ENCODE measurements at regions not wholly inside any gene's neighbourhood (a gene's known extent, or its start where the extent isn't known, plus 50 kb on each side); places are given as distances from the start of the nearest gene placed in this dataset.

DNA sequence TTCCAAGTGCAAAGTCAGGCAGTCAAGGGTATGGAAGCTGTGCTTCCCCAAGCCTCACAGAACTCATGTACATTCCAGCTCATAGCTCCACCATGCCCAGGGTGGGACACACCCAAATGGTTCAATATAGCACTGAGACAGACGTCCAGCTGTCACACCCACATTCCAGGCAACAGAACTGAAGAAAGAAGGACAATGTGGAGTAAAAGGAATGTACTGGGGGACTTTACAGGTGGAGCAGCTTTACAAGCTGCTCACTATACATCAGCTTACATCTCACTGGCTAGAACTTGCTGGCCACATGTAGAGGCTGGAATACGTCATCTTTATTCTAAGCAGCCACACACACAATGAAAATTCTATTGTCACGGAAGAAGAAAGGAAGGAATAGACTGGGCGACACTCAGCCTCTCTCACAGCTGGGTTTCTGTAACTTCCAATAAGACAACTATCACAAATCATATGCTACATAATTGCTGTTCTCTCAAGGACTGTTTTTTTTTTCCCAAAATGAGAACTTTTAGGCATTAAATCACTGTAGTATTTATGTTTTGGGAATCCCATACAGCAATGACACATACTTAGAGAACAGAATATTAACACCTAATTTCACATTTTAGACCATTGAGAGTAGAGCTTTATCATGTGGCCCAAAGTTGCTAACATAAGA, 86.1 kb downstream of the KLF12 start:
- TF ChIP-seq, protein P1, sequence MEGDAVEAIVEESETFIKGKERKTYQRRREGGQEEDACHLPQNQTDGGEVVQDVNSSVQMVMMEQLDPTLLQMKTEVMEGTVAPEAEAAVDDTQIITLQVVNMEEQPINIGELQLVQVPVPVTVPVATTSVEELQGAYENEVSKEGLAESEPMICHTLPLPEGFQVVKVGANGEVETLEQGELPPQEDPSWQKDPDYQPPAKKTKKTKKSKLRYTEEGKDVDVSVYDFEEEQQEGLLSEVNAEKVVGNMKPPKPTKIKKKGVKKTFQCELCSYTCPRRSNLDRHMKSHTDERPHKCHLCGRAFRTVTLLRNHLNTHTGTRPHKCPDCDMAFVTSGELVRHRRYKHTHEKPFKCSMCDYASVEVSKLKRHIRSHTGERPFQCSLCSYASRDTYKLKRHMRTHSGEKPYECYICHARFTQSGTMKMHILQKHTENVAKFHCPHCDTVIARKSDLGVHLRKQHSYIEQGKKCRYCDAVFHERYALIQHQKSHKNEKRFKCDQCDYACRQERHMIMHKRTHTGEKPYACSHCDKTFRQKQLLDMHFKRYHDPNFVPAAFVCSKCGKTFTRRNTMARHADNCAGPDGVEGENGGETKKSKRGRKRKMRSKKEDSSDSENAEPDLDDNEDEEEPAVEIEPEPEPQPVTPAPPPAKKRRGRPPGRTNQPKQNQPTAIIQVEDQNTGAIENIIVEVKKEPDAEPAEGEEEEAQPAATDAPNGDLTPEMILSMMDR (IDR thresholded peaks at IDR 0.05; ENCODE audit: borderline replicate concordance, control extremely low read depth, extremely low read depth, insufficient read depth, missing control alignments) = no peak

DNA sequence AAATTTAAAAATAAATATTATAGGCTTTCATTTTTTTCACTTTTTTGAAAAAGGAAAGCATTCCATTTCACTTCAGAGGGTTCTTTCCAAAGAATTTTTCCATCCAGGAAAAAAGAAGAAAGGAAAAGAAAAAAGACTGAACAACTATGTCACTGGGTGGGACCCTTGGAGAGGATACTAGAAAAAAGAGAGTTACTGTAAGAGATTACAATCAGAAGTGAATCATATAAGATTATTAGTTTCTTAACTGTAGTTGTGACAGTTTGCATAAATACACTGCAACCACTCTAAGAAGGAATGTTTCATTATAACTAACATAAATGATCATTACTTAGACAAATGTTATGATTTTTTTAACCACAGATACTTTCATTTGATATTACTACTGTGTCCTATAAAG, 87.8 kb downstream of the KLF12 start:
- no peak for DNase-seq (ENCODE audit: low spot score)
- TF ChIP-seq, protein P1 (IDR thresholded peaks at IDR 0.05; ENCODE audit: borderline replicate concordance, control extremely low read depth, extremely low read depth, insufficient read depth, missing control alignments) = no peak
- in situ Hi-C loops (cut with MboI; ENCODE audit: low sequenced_read_pairs, unreplicated experiment) = no loop called here

More for the DNA sequence above, 86.1 kb downstream of the KLF12 start:
- DNase-seq (ENCODE audit: low spot score) = no peak
- in situ Hi-C loops (cut with MboI; ENCODE audit: low sequenced_read_pairs, unreplicated experiment) = no loop called here

DNA sequence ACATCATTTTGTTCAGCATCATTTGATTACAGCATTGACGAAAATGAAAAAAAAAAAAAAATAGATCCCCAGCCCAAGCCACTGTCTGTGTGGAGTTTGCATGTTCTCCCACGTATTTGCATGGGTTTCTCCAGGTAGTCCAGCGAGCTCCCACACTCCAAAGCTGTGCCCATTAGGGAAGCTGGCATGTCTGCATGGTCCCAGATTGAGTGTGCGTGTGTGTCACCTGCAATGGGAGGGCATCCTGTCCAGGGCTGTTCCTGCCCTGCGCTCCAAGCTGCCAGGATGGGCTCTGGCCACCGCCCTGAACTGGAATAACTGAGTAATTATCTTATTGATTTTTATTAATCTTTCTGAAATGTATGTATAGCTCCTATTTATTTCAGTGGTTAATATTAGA, 88.6 kb downstream of the KLF12 start:
- TF ChIP-seq, protein P1 (IDR thresholded peaks at IDR 0.05; ENCODE audit: borderline replicate concordance, control extremely low read depth, extremely low read depth, insufficient read depth, missing control alignments) = no peak
- in situ Hi-C loops (cut with MboI; ENCODE audit: low sequenced_read_pairs, unreplicated experiment) = no loop called here
- no peak for DNase-seq (ENCODE audit: low spot score)

DNA sequence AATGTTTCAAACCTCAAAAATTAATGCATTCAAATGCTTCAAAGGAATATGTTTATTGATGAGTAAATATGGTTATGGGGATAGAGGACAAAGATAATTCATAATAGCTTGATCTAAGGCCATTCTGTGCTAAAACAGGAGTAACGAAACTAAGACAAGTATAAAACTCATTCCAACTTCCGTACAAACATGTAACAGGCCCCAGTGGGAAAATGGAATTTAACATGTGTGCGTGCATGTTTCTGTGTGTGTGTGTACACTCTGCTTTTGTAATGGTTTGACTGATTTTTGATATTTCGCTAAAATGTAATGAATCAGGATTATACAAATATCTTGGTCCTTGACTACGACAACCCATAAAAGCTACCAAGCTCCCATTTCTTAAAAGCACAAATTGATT, 91.0 kb downstream of the KLF12 start:
- no peak for DNase-seq (ENCODE audit: low spot score)
- in situ Hi-C loops (cut with MboI; ENCODE audit: low sequenced_read_pairs, unreplicated experiment) = no loop called here
- TF ChIP-seq, protein P1 (IDR thresholded peaks at IDR 0.05; ENCODE audit: borderline replicate concordance, control extremely low read depth, extremely low read depth, insufficient read depth, missing control alignments) = no peak

DNA sequence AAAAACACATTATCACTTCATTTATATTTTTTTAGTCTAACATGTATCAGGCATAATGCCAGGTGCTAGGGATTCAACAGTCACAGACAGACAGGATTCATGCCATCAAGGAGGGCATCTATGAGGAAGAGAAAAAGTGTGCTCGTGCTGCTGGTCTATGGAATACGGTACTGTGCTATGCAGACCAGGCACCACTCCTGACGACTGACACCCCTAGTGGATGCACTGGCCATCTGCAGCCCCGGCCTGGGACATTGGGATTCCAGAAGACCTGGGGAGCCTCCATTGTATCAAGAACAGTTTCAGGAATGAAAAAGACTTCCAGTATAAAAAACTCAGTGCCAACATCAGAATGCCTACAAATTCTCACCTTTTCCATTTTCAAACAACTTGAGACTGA, 94.0 kb downstream of the KLF12 start:
- in situ Hi-C loops (cut with MboI; ENCODE audit: low sequenced_read_pairs, unreplicated experiment) = no loop called here
- DNase-seq (ENCODE audit: low spot score) = no peak
- TF ChIP-seq, protein P1 (IDR thresholded peaks at IDR 0.05; ENCODE audit: borderline replicate concordance, control extremely low read depth, extremely low read depth, insufficient read depth, missing control alignments) = peak; percentile 50

DNA sequence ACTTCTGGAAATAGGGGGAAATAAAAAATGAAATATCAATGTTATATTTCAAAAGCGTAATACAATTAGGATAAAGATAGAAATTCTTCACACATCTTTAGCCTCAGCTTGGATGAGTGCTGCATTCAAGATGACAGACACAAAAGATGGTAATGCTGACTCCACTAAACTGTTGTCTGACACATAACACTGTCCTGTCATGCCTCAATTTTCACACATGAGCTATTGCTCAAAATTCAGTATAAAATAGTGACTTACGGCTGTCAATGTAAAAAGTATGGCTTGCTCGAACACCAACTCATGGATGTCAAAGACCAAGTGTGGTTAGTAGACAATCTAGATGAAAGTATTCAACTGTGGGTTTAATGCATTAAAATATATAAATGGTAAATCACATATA, 94.5 kb downstream of the KLF12 start:
- TF ChIP-seq, protein P1 (IDR thresholded peaks at IDR 0.05; ENCODE audit: borderline replicate concordance, control extremely low read depth, extremely low read depth, insufficient read depth, missing control alignments) = no peak
- in situ Hi-C loops (cut with MboI; ENCODE audit: low sequenced_read_pairs, unreplicated experiment) = no loop called here
- no peak for DNase-seq (ENCODE audit: low spot score)
